C4-2B (cell line): ENCODE measurements at regions not wholly inside any gene's neighbourhood (a gene's known extent, or its start where the extent isn't known, plus 50 kb on each side); places are given as distances from the start of the nearest gene placed in this dataset.

ENCODE experiments used
- H3K27ac ChIP-seq: fragments of 450-650 bp; 2 replicates; pipeline ENCODE4 v1.5.1; 2017
- ZFX ChIP-seq: fragments of 450-650 bp; IDR thresholded peaks from 2 replicates; pipeline ENCODE4 v1.6.1; 2017
- TF ChIP-seq, protein P1 (sequence below): fragments of 450-650 bp; conservative IDR thresholded peaks from 2 replicates; pipeline ENCODE4 v1.5.1; 2017; ENCODE audit warnings: mild to moderate bottlenecking

DNA sequence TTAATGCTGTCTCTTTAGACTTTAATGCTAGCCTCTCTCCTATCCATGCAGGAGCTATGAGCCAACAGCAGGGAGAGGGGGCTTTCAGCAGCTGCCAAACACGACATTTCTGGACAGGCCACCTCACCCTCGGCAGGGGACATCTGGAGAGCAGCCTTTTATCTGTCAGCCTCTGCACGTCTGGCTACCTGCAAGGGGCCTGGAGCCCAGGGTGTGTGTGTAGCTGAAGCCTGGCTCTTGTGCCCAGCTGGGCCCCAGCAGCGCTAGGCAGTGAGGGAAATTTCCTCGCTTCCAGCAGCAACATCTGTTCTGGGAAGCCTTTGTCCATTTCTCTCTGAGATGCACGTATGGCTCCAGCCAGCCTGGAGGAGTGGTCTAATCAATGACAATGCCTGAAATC, 728.7 kb upstream of the ID2 start:
- TF ChIP-seq, protein P1, sequence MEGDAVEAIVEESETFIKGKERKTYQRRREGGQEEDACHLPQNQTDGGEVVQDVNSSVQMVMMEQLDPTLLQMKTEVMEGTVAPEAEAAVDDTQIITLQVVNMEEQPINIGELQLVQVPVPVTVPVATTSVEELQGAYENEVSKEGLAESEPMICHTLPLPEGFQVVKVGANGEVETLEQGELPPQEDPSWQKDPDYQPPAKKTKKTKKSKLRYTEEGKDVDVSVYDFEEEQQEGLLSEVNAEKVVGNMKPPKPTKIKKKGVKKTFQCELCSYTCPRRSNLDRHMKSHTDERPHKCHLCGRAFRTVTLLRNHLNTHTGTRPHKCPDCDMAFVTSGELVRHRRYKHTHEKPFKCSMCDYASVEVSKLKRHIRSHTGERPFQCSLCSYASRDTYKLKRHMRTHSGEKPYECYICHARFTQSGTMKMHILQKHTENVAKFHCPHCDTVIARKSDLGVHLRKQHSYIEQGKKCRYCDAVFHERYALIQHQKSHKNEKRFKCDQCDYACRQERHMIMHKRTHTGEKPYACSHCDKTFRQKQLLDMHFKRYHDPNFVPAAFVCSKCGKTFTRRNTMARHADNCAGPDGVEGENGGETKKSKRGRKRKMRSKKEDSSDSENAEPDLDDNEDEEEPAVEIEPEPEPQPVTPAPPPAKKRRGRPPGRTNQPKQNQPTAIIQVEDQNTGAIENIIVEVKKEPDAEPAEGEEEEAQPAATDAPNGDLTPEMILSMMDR = no peak
- TF ChIP-seq ZFX = no peak
- no peak overlapping the region for H3K27ac ChIP-seq

DNA sequence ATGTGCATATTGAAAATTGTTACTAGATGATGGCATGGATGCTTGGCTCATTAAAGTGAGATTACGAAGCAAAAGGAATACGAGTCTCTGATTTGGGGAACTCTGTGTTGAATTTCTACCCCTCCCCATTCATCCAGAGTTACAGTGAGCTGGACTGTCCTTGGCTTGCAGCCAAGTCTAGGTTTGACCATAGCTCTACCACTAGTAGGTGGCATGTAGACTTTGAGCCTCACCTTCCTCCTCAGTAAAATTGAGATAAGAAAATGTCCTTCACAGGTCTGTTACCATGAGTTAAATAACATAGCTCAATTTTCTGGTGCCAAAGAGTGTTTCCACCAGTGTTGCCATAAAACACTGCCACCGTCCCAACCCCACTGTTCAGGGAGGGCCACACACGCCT, 727.6 kb upstream of the ID2 start:
- TF ChIP-seq, protein P1 = no peak
- TF ChIP-seq ZFX = no peak

DNA sequence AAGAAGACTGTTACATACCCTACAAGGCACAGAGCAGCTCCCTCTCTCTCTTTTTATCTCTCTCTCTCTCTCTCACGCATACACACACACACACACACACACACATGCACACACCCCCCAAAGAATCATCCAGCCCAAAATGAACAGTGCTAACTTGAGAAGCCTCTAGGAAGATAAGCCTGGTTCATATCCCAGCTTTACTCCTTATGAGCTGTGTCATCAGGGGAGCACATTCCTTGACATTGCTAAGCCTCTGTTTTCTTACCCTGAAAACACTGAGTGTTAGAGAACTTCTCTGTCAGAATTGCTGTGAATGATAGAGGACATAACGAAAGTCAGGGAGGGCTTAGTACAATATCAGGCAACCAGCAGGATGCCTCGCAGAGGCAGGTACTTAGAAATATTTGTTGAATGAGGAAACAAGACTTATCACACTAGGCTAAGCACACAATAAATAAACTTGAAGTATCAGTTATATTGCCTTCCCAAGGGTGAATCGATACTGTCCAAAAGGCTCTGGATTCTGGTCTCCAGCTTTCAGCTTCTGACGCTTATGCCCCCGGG, 725.6 kb upstream of the ID2 start:
- H3K27ac ChIP-seq = no peak overlapping the region
- TF ChIP-seq ZFX = no peak
- TF ChIP-seq, protein P1 = no peak

More for the DNA sequence above, 727.6 kb upstream of the ID2 start:
- H3K27ac ChIP-seq = no peak overlapping the region

DNA sequence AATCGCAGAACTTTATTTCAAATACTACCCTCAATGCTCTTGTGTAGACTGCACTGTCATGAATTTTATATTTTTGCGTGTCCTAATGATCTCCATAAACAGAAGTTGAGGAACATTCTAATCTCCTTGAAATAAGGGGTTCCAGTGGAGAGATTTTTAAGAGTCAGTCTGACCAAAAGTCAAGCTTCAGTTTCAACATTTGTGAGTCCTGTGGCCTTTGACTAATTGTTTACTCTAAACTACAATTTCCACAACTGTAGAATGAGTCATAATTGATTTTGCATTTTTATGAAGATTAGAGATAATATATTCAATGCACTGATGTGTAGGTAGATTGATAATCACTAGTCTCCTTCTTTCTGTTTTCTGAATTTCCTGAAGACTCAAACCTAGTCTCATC, 720.3 kb upstream of the ID2 start:
- H3K27ac ChIP-seq = no peak overlapping the region
- no peak for TF ChIP-seq ZFX
- TF ChIP-seq, protein P1 = no peak

DNA sequence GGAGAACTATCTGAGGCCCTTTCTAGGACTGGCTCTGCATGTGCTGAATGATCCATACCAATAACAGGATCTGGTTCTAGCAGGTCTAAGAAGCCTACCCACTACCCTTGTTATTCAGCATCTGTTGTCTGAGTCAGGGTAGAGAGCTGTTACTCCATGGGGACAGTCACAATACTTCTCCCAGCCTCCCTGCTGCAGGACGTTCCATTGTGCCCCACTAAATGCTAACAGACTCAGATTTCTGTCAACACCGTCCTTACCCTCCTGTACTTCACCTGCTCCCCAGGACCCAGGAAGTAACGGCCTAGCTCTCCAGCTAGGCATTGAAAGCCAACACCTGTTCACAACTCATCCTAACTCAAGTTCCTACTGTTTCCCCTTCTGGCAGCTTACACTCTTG, 719.7 kb upstream of the ID2 start:
- TF ChIP-seq, protein P1 = no peak
- no peak for TF ChIP-seq ZFX
- no peak overlapping the region for H3K27ac ChIP-seq

DNA sequence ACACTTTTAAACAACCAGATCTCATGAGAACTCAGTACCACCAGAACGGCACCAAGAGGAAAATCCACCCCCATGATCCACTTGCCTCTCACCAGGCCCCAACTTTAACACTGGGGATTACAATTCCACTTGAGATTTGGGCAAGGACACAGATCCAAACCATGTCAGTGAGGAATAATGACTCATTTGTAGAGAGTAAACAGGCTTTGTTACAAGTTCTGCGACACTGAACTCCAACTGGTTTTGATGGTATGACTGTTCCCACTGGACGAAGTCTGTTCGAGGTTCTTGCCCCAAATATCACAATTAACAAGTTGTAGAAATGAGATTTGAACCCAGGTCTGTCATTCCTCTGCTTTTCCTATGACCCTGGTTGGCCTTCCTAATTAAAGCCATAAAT, 718.1 kb upstream of the ID2 start:
- no peak overlapping the region for H3K27ac ChIP-seq
- TF ChIP-seq, protein P1 = no peak
- TF ChIP-seq ZFX = no peak

DNA sequence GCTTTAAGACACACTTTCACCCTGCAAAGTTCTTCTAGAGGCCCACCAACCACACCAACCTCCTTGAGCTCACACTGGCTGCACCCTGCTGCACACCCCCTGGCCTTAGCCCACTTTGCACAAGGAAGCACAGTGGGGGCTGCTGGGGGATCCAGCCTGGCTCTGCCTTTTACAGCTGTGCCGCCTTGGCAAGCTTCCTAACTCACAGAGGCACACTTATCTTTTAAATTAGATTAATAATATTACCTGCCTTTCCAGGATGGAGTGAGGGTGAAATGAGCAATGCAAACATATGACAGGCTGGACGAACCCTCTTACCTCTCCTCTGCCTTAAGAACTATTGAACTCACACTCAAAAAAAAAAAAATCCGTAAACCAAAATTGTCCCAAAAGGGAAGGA, 715.8 kb upstream of the ID2 start:
- no peak overlapping the region for H3K27ac ChIP-seq
- no peak for TF ChIP-seq ZFX
- TF ChIP-seq, protein P1 = no peak
